ENCODE measurements at regions not wholly inside any gene's neighbourhood (a gene's known extent, or its start where the extent isn't known, plus 50 kb on each side); places are given as distances from the start of the nearest gene placed in this dataset.

- Histone ChIP-seq H3K27ac (no peak overlapping the region), H3K27me3 (no peaks in the 10 kb centered on the region), H3K4me3 (no peak overlapping the region), H3K36me3 (no peaks in the 10 kb centered on the region), H3K4me1 (peaks cover 0 to 36% (median 0%) of the 10 kb centered on the region in 3 donors), H3K9me3 (no peaks in the 10 kb centered on the region)
- WGBS, 2 donors (ENCODE audit: low coverage in 1 of 2): 43 to 44% methylated on average over 1 of the region's 1 CpG
- TF ChIP-seq POLR2A (IDR thresholded peaks at IDR 0.05): no peak
- TF ChIP-seq, protein P1, sequence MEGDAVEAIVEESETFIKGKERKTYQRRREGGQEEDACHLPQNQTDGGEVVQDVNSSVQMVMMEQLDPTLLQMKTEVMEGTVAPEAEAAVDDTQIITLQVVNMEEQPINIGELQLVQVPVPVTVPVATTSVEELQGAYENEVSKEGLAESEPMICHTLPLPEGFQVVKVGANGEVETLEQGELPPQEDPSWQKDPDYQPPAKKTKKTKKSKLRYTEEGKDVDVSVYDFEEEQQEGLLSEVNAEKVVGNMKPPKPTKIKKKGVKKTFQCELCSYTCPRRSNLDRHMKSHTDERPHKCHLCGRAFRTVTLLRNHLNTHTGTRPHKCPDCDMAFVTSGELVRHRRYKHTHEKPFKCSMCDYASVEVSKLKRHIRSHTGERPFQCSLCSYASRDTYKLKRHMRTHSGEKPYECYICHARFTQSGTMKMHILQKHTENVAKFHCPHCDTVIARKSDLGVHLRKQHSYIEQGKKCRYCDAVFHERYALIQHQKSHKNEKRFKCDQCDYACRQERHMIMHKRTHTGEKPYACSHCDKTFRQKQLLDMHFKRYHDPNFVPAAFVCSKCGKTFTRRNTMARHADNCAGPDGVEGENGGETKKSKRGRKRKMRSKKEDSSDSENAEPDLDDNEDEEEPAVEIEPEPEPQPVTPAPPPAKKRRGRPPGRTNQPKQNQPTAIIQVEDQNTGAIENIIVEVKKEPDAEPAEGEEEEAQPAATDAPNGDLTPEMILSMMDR (IDR thresholded peaks at IDR 0.05): no peak
- TF ChIP-seq POLR2AphosphoS5 (IDR thresholded peaks at IDR 0.05): no peak
- TF ChIP-seq EP300 (IDR thresholded peaks at IDR 0.05): no peak
- no peak for ATAC-seq
Measured at GRCh38 chr12:58167622-58168021, 226.3 kb downstream of the ATP23 start.

DNA sequence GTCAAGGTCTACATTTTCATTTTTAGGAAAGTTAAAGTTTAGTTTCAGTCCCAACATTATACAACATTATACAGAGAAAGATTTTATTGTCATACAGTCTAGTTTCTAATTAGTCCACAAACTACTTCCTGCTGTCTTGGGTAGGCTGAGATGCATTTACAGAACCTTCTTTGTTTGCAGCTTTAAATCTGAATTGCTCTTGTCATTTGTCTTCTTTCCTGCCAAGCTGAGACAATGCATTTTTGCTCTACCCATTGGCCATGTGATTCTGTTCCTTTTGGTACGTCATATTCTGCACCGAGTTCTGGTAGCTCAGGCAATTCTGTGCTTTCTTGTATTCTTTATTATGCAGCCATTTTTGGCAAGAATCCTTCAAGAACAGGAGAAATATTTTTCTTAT is 228.5 kb downstream of the ATP23 start:
- no peaks in the 10 kb centered on the region for H3K27me3 ChIP-seq
- no peak for TF ChIP-seq POLR2A (IDR thresholded peaks at IDR 0.05)
- no peak for TF ChIP-seq EP300 (IDR thresholded peaks at IDR 0.05)
- TF ChIP-seq POLR2AphosphoS5 (IDR thresholded peaks at IDR 0.05): no peak
- TF ChIP-seq, protein P1 (IDR thresholded peaks at IDR 0.05): no peak
- peaks cover 0 to 45% (median 0%) of the 10 kb centered on the region in 3 donors for H3K4me1 ChIP-seq
- no peak for ATAC-seq
- no peak overlapping the region for H3K4me3 ChIP-seq
- H3K36me3 ChIP-seq: no peaks in the 10 kb centered on the region
- H3K27ac ChIP-seq: no peak overlapping the region
- no peaks in the 10 kb centered on the region for H3K9me3 ChIP-seq
- 34 to 80% methylated on average over 2 of the region's 2 CpGs for WGBS, 2 donors (ENCODE audit: low coverage in 1 of 2)

DNA sequence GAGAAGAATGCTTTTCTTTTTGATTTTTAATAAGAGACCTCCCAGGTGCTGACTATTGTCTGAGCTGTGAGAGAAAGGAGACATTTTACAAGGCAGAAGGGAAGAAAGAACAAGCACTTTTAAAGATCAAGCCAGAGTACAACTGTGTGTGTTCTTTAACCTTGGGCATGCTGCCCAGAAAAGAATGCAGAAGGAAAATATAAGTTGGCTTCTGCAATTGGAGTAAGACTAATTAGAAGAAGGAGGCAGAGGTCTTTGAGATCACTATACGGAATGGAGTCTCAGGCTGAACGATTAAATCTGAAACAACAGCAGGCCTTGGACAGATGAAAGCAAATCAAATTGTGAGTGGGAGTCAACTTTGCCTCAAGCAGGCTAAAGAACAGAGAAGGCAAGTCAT is 230.5 kb downstream of the ATP23 start:
- peaks cover 0 to 59% (median 0%) of the 10 kb centered on the region in 3 donors for H3K4me1 ChIP-seq
- H3K4me3 ChIP-seq: no peak overlapping the region
- no peaks in the 10 kb centered on the region for H3K36me3 ChIP-seq
- no peaks in the 10 kb centered on the region for H3K27me3 ChIP-seq
- TF ChIP-seq EP300 (IDR thresholded peaks at IDR 0.05) (no peak), POLR2AphosphoS5 (IDR thresholded peaks at IDR 0.05) (no peak), POLR2A (IDR thresholded peaks at IDR 0.05) (no peak)
- TF ChIP-seq, protein P1 (IDR thresholded peaks at IDR 0.05): no peak
- ATAC-seq: no peak
- no peaks in the 10 kb centered on the region for H3K9me3 ChIP-seq
- WGBS, 2 donors (ENCODE audit: low coverage in 1 of 2): 16 to 20% methylated on average over 2 of the region's 2 CpGs
- peak overlapping the region; percentile 38 to 65 (median 57) for H3K27ac ChIP-seq

- Histone ChIP-seq H3K4me3 (no peak overlapping the region), H3K4me1 (peaks cover 0 to 57% (median 0%) of the 10 kb centered on the region in 3 donors), H3K27me3 (no peaks in the 10 kb centered on the region), H3K9me3 (no peaks in the 10 kb centered on the region), H3K27ac (peak overlapping the region in 3 of 4 donors; percentile 38 to 65 (median 57)), H3K36me3 (no peaks in the 10 kb centered on the region)
- WGBS, 2 donors (ENCODE audit: low coverage in 1 of 2): 89 to 95% methylated on average over 10 to 20 of the region's 21 CpGs
- ATAC-seq: no peak
- TF ChIP-seq POLR2AphosphoS5 (IDR thresholded peaks at IDR 0.05): no peak
- TF ChIP-seq POLR2A (IDR thresholded peaks at IDR 0.05): no peak
- TF ChIP-seq EP300 (IDR thresholded peaks at IDR 0.05): no peak
- TF ChIP-seq, protein P1 (IDR thresholded peaks at IDR 0.05): no peak
Measured at GRCh38 chr12:58172433-58173073, 231.2 kb downstream of the ATP23 start.

DNA sequence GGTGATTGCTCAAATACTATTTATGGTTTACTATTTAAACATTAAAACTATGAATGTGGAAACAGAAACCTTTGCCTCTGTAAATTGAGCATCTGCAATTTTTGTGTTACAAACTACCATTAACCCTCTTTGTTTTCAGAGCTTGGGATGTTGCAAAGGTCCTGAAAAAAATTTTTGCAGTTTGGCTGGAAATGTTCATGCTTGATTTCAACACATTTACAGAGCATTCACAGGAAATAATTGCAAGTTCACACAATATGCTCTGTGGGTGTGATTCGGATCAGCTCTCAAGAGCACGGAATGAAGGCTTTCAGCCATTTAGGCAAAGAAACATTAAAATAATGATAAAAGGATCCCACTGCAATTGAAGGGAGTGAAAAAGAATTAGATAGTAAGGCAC is 232.9 kb downstream of the ATP23 start:
- Histone ChIP-seq H3K4me3 (no peak overlapping the region), H3K27ac (peak overlapping the region in 1 of 4 donors; percentile 27), H3K9me3 (no peaks in the 10 kb centered on the region), H3K4me1 (peaks cover 0 to 57% (median 0%) of the 10 kb centered on the region in 3 donors), H3K27me3 (no peaks in the 10 kb centered on the region), H3K36me3 (no peaks in the 10 kb centered on the region)
- no peak for TF ChIP-seq EP300 (IDR thresholded peaks at IDR 0.05)
- TF ChIP-seq POLR2AphosphoS5 (IDR thresholded peaks at IDR 0.05): no peak
- TF ChIP-seq, protein P1 (IDR thresholded peaks at IDR 0.05): no peak
- TF ChIP-seq POLR2A (IDR thresholded peaks at IDR 0.05): no peak
- ATAC-seq: no peak
- 67 to 83% methylated on average over 1 to 2 of the region's 2 CpGs for WGBS, 2 donors (ENCODE audit: low coverage in 1 of 2)

Measured in gastroesophageal sphincter (tissue), 4 donors.